HG02981 (cell line): ENCODE measurements at regions not wholly inside any gene's neighbourhood (a gene's known extent, or its start where the extent isn't known, plus 50 kb on each side); places are given as distances from the start of the nearest gene placed in this dataset.
"Not testable (repeated sequence)": the region's sequence is repeated elsewhere in the genome, so short reads cannot be mapped to it uniquely, and the experiment has no call there.

Experiments used
- ATAC-seq: cut with Tn5 transposase; IDR thresholded peaks from one replicate; pipeline ENCODE4 v1.9.1; 2021; ENCODE audit warnings: mild to moderate bottlenecking, moderate library complexity; ENCODE audit not compliant: unreplicated experiment

DNA sequence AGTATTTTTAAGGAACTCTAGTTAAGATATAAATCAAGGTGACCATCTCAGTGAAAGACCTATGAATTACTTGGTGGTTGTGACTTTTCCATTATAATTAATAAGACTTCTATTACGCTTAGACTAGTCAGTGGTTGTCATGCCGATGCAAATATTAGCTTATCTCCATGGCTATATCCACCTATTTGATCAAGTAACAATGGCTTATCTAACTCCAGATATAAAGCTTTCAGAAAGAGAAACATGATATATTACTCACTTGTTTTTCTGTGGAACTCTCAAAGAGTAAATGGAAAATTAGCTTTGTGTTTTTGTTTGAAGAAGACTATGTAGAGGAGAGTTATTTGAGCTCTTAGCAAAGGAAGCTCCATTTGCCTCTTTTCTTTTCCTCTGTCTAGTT, 323.8 kb upstream of the DCN start:
- ATAC-seq, result no peak

DNA sequence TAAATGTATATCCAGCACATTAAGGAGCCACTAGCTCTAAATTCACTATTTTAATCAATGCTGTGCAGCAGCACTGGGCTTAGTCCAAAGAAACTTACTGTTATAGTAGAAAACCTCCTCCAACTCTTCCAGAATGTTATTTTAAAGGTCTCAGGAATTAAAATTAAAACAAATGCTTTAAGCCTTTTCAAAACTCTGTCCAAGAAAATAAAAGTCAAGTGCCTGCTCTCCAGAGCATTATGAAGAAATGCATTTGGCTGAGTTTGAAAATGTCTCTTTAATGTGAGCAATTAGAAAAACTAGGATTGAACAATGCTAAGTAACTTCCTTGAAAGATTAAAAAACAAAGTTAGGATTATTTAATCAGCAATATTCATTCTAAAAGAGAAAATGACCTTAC, 322.4 kb upstream of the DCN start:
- no peak for ATAC-seq

DNA sequence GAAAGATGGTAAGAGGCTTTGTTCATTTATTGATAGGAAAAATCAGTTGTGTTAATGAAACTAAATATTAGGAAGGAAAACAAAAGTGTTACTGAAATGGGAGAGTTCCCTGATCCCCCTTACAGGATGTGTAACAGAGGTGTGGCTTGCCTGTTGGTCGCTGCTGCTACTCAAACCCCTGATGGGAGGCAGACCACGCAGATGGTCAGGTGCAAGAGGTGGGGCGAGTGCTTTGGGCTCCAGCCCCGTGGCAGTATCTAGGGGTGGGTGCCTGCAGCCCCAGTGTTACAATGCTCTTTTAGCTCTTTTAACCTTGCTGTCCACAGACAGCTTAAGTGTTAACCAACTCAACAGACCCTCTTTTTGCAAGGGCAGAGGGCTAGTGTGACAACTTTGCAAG, 319.6 kb upstream of the DCN start:
- no peak for ATAC-seq

DNA sequence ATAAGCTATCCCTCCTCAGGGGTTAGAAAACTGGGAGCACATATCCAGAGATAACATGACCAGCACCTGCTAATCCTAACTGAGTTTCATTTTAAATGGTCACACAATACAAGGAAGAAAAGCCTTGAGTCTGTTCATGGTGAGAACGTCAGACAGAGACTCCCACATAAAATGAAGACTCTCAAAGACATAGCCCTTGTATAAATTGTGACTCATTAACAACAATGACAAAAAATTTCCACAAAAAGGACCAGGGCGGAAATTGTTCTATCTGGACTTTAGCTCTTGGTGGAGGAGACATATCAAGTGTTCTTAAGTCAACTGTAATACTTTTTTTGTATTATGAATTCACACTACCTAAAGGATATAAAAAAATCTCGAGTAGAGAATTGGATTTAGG, 313.7 kb upstream of the DCN start:
- ATAC-seq, result no peak

DNA sequence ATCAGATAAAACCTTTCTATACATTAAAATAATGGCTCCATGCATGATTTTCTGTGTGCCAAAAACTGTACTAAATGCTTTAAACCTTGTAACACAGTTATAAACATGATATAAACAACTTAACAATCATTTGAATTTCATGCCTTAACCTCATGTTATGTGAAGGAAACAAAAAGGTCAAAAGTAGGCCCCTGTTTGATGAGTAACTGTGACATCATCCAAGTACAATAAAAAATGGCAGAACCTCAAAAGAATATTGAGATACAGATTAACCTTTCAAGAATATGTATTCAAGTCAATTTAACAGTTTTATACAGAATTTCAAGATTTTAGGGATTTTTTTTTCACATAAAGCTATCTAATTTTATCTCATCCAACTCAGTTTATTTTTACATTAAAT, 310.7 kb upstream of the DCN start:
- ATAC-seq, result no peak

DNA sequence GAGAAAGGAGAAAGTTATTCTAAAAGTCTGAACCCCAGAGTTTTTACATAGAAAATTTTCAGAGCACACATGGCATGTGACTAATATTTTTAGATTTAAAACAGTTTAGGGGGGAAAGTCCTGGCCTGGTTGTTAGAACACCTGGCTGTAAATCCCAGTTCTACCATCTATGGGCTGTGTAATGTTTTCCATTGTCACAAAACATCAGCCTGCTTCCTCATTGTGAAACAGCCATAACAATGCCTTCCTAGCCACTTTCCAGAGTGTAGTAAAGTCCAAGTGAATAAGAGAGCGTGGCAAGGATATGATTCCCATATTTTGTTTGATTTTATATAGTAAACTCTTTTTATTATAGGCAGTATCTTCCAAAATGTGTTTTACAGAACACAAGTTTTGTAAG, 310.0 kb upstream of the DCN start:
- ATAC-seq, result no peak

DNA sequence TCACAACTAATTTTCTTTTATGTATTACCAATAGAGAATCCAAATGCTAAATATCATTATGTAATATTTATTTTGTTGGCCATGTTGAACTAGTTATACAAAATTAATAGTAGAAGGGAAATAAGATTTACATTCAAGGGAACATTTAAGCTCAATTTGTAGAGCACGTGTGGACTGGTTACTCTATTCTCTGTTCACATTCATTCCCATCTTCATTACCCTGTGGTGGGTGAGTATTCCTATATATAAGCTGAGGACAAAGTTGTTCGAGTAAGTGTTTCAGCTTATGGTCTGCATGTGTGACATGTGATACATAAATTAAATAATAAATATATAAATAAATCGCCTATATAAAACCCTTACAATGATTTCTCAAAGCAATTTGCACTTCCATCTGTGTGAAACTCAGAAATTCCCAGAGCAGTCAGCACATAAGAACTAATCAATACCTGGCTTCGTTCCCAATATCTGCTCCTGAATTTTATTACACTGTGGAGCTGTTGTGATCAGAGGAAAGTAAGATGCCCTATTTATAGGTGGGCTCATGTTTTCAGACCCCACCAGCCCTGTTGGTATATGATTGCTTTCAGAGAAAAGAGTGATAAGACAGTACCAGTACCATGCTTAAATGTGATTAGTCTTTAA, 308.2 kb upstream of the DCN start:
- ATAC-seq, result no peak

DNA sequence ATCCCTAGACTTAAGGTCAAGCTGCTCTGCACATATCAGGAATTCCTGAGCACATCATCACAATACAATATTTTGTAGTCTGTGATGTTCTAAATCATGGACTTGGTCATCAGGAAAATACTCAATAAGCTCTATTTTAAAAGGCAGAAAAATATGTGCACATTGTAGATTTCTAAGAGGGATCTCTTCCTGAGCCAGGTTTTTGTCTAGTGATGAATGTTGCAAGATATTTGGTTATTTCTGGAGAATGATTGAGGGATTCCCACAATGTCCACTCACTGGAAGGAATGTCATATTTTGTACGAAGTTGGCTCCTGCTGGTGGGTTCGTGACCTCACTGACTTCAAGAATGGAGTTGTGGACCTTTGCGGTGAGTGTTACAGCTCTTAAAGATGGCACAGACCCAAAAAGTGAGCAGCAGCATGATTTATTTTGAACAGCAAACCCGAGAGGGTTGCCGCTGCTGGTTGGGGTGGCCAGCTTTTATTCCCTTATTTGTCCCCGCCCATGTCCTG, 300.9 kb upstream of the DCN start:
- ATAC-seq, result no peak

DNA sequence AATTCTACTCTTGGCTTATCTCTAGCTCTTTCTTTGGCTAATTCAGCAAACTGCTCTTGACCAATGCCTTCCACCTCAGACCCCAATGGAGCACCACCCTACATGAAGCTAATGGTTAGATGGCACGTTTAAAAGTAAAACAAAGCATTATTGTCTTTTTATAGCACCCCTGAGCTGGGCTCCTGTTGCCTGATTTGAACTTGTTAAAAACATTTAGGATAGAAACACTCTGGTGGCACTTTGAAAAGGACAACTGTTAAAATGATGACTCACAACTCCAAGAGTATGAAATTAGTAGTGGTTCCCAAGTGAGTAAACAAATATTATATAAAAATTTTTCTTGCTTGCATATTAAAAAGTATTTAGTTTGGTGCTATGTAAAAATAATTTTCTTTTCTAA, 299.6 kb upstream of the DCN start:
- ATAC-seq, result no peak

DNA sequence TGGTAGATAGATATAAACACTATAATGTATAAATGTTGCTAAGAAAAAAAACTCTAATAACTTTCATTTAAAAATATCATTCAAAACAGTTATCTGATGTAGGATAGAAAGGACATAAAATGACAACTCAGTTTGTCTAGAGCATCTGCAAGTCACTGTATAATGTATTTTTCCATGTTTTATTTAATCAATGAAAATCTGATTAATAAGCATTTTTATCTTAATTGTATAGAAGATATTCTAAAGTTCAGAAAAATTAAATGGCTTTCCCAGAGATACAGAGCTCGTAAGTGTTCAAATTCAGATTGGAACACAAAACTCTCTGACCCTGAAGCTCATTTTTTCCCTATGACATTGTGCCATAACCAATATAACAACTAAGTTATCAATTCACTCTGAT, 295.9 kb upstream of the DCN start:
- no peak for ATAC-seq

DNA sequence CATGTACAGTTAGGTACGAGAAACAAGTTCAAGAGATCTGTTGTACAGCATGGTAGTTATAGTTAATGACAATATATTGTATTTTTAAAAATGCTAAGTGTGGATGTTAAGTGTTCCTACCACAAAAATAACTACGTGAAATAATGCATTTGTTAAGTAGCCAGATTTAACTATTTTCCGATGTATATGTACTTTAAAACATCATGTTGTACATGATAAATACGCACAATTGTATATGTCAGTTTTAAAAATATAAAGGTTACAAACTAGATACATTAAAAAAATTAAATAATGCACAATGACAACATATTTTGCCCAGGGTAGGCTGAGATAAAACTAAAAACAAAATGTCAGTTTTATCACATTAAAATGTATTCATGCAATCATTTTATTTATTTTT, 285.1 kb upstream of the DCN start:
- ATAC-seq, result no peak

DNA sequence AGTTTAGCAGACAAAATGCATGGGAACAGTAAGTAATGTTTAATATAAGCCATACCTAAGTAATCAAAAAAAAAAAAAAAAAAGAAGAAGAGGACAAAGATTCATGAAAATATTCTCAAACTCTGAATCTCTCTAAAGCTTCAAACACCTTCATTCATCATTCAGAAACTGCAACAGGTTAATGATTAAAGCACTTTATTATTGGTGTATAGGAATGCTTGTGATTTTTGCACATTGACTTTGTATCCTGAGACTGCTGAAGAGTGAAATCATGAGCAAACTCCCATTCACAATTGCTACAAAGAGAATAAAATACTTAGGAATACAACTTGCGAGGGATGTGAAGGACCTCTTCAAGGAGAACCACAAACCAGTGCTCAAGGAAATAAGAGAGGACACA, 278.4 kb upstream of the DCN start:
- no peak for ATAC-seq

DNA sequence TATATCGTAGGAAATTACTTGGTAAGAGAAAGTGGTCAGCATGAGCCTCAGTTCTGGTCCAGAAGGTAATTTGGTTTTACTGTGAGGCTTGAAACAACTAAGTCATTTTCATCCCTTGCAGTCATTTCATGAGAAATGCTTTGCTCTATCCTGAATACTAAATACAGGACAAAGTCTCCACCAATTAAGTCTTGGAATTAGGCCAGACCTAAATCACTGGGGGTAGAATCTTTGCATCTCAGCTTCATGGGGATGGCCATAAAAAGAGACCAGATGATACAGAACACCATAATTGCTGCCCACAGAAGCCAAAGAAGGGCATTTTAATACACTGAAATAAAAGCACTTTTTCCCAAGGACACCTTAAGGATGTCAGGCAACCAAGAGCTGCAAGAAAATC, 277.9 kb upstream of the DCN start:
- no peak for ATAC-seq

DNA sequence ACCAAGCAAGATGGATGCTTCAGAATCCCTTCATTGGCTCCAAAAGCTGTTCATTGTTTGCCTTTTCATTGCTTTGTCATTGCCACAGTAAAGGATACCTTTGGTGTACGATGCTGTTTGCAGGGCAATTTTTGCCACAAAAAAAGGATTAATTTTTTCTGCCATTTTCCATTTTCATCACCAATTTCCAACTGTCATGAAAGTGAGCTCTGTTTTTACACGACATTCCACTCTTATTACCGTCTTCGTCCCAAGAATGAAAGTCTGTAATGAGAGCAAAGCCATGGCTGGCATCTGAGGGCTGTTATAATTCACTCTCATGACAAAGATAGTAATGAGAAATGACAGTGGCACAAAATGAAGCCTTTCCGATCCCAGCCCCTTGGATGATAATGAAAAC, 272.7 kb upstream of the DCN start:
- ATAC-seq, result no peak

DNA sequence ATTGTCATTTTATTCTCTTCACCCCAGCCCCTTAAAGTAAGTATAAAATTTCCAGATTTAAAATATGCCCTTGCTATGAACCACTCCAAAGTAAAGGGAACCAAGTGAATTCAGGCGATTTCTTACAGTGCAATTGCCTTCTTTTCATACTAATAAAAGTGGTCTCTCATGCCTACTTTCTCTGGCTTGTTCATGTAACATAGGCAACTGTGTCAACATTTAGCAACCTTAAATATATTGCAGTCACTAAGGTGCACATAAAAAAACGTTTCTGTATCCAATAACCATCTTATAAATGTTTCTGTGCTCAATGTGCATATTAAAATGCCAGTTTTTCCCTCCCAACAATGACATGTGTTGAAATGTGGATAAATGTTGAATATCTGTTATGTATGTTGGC, 271.6 kb upstream of the DCN start:
- ATAC-seq, result no peak

DNA sequence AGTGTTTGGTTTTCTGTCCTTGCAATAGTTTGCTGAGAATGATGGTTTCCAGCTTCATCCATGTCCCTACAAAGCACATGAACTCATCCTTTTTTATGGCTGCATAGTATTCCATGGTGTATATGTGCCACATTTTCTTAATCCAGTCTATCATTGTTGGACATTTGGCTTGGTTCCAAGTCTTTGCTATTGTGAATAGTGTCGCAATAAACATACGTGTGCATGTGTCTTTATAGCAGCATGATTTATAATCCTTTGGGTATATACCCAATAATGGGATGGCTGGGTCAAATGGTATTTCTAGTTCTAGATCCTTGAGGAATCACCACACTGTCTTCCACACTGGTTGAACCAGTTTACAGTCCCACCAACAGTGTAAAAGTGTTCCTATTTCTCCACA, 269.8 kb upstream of the DCN start:
- not testable (repeated sequence) for ATAC-seq

DNA sequence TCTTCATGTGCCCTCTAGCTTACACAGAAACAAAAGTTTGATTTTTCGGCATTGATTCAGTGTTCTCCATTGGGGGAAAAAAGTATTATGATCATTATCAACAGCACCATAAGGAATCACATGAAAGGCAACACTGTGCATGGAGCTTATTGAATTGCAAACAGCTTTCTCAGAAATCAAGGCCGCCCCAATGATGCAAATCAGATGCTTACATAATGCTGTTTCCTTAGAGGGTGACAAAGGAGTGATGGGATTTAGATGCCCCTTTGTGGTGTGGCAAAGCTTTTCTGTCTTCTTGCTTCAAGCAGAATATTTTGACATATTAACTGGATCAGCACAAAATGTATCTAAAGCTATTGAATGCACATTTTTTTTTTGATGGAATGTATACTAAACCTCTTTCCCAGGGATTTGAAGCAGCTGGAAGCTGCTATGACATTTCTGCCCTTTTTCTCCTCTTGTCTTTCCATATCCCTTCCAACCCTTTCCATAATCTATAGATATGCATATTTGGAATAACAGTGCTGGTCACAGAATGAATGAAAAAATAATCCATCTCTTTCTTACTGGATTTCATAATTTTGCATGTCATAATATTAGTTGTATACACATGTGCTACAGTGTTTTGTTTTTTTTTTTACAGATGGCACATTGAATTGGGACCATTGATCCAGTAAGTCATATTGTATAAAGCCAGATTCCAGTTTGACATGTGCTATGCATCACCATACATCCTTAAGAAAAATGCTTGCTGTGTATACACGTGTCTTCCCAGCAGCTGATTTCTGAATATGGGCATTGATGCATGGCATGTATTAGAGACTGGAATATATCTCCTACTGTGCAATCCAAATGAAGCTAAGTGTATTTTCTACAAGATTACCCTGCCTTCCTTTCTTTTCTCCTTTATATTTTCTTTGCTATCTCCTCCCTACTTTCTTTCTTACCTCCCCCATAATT, 259.7 kb upstream of the DCN start:
- no peak for ATAC-seq

DNA sequence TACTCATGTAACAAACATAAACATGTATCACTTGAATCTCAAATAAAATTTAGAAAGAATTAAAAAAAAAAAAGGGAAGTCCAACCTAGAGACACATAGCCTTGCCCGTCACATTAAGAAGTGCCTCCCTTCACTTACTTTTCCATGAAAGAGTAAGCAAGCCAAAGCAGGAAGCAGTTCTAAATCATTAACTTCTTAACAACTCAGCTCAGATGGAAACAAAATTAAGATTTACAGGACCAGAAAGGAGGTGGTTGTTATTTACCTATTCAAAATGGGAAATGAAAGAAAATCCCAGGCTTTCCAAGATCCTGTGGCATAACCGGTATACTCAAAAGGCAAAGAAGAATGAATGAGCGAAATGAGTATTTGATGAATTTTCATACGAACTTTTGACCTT, 258.6 kb upstream of the DCN start:
- ATAC-seq, result no peak

DNA sequence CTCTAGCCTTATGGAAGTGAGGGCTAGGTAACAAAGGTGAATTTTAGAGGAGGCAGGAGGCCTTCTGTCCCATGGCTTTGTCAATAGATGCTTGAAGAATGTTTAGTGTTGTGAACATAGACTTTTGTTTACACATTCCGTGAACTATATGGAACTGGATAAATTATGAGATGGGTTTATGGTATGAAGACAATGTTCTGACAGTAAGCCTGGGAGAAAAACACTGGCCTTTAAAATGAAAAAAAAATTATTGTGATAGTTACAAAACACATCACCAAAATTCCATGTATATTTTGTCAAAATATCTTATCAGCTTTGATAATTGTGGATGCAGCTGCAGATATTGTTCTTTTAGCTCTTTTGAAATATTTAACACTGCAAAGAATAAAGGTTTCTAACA, 251.5 kb upstream of the DCN start:
- no peak for ATAC-seq

DNA sequence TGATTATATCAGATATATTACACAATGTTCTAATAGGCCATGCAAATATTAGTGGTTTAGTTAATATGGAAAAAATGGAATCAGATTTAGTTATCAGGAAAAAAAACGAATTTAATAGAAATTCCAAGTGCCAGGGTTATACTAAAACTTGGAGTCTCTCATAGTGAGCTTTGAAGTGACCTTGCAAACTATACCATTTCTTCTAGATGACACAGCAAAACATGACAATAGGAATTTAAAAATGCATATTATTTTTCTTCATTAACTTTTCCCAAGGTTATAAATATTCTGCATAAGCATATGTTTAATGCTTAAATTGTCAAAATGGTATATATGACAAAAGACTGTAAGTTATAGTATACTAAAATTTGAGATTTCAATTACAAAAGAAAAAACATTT, 250.1 kb upstream of the DCN start:
- no peak for ATAC-seq

DNA sequence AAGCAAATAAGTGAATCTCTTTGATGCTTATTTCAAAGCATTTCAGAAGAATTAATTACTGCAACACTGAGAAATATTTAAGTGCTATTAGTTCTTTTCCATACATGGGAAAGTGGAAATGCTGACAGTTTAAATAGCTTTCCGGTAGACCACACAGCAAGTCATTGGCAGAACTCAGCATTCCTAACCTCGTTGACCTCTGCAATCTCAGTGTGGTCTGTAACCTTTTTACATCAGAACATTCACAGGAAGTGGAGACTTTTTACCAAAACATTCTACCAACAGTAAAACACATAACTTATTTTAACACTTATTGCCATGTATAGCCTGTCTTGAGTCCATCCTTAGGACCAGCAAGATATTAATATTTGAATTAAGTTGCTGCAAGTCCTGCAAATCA, 249.5 kb upstream of the DCN start:
- ATAC-seq, result no peak

DNA sequence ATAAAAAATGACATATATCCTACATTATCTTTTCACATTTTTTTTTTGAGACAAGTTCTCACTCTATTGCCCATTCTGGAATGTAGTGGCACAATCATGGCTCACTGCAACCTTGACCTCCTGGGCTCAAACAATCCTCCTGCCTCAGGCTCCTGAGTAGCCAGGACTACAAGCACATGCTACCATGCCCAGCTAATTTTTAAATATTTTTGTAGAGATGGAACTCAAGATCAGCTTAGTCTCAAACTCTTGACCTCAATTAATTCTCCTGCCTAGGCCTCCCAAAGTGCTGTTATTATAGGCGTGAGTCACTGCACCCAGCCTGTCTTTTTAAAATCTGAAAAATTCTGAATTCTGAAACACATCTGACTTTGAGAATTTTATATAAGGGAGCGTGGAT, 241.9 kb upstream of the DCN start:
- ATAC-seq, result no peak
